ENCODE measurements at regions not wholly inside any gene's neighbourhood (a gene's known extent, or its start where the extent isn't known, plus 50 kb on each side); places are given as distances from the start of the nearest gene placed in this dataset.

DNA sequence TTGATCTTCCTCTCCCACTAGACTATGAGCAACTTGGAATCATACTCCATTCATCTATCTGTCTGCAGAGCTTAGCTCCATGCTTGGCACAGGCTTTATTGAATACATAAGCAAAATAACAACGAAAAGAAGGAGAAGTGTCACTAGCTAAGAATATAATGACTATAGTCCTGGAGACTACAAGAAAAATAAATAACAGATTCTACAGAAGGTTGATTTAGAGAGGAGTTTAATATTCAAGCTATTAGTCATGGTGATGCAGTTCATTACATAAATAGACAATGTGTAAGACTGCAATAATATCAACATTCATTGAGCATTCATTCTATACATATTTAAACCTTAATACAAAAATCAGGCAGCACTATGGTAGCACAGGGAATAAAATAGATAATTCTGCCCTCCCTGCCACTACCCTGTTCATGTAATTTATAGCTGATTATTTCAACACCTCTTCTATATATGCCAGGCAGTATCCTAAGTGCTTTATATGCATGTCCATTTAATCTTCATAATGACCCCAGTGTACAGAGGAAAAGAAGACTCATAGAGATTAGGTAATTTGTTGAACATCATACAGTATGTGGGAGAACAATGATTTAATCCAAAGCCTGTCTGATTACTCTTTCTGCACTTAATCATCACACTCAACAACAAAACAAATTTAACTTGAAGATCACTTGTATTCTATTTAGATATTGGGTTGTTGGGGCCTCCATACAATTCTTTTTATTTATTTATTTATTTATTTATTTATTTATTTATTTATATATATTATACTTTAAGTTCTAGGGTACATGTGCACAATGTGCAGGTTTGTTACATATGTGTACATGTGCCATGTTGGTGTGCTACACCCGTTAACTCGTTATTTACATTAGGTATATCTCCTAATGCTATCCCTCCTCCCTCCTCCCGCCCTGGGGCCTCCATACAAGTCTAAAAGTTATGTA, 165.3 kb downstream of the RNF152 start:
- no peak for DNase-seq

DNA sequence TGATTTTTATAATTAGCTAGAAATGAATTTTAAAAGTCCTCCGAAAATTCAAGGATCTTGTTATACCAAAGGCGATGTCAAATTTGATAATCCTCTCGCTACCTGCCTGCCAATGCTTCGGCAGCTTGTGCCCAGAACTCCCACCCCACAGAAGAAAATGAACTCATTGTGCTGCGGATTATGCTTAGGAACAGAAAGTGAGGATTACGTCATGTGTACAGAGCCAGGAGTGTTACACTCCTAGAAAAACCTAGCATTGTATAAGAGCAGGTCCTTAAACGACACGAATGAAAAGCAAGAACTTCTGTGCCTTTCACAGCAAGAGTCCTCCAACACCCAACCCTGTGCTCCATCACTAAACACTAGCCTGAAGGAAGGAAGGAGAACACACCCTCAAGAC, 168.3 kb downstream of the RNF152 start:
- no peak for DNase-seq

DNA sequence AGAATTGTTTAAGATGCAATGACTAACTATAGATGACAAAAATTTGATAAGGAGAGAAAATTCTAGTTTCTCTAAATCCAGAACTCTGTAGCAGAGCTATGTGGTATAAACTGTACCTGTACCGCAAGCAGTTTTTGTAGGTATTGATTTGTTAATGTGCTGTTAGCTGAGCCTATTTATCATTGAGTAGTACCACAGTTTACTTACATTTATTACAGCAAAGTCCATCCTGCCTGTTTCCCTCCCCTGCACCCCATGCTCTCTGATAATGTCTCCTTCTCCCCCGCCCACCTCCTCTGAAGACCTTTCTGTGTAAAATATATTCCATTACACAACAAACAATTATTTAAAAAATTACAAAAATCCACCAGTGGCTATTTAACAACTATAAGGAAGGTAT, 170.6 kb downstream of the RNF152 start:
- no peak for DNase-seq

DNA sequence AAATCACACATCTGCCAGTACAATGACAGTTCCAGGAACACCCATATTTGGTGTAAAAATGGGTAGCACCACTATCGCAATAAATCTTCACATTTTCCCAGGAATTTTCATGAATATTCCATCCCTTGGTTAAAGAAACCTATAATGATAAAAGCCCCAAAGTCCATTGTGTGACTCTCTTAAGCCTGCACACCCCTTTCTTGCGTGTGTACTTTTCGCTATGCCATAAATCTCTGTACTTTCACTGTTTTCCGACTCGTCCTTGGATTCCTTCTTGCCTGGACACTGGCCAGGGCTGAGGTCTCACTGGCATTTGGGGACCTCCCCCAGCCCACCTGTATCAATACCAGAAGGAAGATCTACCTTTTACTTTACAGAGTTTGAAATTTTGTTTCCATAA, 172.3 kb downstream of the RNF152 start:
- DNase-seq = no peak

DNA sequence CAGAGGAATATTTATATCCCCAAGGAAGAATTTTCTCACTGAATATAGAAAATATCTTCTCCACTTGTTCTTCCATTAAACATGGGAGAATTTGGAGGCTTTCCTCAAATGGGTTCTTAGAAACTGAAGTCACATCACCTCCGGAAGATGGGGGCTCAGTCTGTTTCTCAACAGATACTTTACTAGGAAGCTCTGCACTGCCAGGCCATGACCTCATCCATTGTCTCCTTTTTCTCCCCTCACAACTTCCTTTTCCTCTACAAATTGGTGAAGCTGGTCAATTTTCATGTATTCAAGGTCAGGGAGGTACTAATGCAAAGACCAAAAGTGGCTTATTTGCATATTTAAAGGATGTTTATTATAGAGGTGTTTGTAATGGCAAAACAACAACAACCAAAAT, 173.1 kb downstream of the RNF152 start:
- DNase-seq = no peak

DNA sequence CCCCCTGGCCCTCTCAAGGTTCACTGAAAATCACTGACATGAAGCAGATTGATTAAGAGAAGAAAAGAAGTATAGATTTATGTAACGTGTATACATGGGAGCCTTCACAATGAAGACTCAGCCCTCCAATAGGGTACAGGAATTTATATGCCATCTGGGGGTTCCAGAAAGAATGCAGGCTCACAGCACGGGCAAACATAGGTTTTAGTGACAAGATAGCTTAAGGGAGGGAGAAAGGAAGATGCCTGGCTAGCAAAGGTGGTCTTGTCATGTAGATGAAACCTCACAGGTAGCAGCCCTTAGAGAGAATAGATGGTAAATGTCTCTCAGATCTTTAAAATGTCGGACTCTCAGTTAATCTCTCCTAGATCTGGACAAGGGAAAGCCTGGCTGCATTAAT, 173.9 kb downstream of the RNF152 start:
- DNase-seq = no peak

DNA sequence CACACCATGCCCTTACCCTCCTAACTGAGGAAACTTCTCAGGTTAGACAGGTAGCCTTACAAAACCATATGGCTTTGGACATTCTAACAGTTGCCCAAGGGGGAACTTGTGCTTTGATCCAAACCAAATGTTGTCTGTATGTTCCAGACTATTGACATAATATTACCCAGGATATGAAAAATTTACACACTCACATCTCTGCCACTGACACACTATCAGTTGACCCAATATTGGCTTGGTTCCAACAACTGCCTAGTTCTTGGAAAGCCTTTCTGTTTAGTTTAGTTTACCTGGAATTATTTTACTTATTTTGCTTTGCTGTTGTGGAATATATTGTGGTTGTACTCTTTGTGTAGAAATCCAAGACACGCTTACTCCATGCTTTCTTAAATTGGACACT, 178.4 kb downstream of the RNF152 start:
- DNase-seq = no peak

DNA sequence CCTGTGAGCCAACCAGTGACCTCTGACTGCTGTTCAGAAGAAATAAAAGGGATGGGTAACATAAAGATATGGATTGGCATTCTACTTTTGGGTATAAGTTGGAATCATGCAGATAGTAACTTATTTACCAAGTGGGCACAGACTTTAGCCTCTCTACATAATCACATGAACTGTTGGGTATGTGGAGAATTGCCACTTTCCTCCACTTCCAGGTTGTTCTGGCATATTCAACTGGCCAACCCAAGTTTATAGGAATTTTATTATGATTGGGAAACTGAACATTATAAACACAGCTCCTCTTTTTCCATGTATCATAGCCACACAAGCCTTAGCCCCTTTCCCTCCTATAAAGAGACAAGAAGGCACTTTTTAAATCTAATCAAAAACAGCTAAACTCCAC, 179.3 kb downstream of the RNF152 start:
- no peak for DNase-seq

DNA sequence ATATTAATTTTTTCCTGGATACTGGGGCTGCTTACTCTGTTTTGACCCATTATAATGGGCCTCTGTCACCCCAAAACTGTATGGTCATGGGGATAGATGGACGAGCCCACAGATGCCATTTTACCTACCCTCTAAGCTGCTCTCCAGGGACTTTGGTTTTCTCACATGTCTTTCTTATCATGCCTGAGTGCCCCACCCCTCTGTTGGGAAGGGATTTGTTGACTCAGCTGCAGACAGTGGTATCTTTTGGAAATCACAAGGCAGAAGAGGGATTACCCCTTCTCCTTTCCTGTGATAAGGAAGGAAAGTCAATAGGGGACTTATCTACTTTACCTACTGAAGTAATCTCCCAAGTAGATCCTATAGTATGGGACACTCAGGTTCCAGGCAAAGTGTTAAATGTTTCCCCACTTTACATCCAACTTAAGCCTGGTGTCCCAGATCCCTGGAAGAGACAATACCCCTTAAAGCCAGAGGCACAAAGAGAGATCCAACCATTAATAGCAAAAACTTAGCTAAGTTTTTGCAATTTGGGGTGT, 182.7 kb downstream of the RNF152 start:
- no peak for DNase-seq

DNA sequence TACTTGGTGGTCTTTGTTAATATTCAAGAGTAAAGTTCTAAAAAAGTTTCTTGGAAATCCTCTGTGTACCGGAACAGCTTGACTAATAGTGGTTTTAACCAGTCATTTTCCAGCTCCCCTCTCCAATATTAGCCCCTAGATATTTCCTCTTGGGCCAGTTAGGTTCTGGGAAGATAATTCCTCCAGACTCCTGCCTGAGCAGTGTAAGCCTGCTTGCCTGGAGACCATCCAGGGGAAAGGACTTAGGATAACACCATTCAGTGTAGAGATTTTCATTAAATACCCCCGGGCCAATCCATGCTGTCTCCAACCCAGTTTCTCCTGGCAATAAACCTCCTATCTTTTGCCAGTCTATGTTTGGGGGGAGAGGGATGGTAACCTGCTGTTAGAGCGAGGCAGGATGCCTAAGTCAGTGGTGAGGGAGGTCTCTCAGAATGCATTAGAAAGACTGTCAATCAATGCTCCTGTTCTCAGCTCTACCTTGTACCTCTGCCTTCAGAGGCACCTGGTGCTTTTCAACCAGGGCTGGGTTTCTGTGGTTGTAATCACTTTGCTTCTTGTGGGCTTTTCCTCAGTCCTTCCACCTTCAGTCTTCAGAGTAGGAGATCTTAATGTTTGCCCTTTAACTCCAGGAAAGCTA, 186.4 kb downstream of the RNF152 start:
- DNase-seq = no peak

DNA sequence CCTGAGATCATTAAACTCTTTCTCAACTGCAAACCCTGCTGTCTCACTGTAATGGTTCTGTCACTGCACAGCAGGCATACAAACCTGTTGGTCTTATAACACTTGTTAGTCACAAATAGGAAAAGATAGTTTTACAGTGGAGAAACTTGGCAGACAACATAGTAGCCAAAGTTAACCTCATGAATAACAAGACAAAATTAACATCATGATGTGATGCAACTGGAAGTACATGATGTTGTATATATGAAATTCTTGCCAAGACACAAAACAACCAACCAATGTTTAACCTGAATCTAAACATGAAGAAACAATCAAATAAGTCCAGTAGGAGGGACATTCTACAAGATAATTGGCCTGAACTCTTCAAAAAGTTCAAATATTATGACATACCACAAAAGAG, 189.3 kb downstream of the RNF152 start:
- DNase-seq = no peak

DNA sequence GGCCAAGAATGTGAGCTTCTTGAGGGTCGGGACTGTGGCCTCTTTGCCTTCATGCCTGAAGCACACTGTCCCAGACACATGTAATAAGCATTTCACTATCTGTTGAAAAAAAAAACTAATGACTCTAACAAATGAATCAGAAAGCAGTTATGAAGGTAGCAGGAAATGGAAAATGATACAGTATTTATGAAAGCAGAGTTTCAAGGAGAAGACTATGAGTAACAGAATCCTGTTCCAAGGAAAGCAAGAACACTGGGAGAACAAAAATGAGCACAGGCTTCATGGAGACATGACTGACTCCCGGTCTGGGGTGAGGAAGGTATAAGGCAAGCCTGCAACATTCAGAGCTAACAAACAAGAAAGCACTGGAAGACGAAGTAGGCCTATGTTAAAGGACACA, 190.8 kb downstream of the RNF152 start:
- DNase-seq = no peak

DNA sequence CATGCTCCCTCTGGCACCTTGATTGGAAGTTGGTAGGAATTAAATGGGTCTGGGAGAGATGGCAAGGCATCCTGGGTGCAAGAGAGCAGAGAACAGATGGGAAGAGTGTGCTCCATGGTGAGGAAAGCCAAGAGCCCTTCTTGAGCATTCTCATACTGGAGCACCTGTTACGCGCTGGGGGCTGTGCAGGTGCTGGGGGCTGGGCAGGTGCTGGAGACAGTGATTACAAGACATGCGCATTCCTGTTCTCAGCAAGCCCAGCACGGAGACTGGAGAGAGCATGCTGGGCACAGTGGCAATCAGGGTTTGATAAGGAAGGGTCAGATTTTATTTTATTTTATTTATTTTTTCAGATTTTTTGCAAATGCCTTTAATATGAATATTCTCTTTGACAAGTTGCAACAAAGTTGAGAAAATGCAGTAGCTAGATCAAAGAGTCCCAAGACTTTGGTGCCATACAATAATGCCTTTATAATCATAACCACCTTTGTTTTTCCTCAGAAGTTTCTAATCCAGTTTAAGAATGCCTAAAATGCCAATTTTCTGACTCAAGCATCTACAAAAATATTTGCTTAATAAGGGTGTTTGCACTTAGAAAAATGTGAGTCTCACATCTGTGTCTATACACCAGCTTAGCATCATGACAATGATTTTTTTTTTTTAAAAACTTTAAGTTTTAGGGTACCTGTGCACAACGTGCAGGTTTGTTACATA, 193.3 kb downstream of the RNF152 start:
- no peak for DNase-seq

DNA sequence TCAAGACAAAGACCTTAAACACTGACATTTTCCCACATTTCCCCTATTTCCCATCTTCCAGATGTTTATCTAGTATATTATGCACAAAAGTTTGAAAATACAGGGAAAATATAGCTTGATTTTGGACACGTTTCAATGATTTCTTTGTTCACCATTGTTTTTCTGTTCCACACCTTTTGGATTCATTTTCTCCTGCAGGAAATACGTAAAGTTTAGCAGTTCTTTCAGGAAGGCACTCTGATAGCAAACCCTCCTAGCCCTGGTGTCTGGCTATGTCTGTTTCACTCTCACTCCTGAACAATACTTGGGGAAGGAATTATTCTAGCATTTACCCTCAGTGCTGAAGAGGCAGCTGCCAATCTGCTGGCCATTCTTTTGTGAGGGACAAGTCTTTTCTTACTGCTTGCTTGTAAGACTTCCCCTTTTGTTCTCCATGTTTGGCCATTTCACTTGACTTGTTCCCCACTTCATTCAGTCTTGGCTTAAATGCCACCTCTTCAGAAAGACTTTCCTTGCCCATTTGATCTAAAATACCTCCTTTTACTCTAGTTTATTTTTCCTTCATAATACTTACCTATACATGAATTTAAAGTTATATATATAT, 195.4 kb downstream of the RNF152 start:
- DNase-seq = no peak

DNA sequence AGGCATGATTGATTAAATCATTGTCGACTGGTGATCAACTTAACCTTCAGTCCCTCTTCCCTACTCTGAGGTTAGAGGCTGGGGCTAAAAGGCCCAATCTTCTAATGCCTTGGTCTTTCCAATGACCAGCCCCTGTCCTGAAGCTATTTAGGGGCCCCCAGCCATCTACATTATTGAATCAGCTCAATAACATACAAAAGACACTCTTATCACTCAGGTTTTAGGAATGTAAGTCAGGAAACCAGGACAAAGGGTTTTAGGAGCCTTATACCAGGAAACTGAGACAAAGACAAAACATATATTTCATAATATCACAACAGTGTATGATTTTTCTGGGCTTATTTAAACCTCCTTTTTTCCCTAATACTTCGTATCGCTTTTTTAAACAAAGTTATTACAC, 198.6 kb downstream of the RNF152 start:
- DNase-seq = no peak

DNA sequence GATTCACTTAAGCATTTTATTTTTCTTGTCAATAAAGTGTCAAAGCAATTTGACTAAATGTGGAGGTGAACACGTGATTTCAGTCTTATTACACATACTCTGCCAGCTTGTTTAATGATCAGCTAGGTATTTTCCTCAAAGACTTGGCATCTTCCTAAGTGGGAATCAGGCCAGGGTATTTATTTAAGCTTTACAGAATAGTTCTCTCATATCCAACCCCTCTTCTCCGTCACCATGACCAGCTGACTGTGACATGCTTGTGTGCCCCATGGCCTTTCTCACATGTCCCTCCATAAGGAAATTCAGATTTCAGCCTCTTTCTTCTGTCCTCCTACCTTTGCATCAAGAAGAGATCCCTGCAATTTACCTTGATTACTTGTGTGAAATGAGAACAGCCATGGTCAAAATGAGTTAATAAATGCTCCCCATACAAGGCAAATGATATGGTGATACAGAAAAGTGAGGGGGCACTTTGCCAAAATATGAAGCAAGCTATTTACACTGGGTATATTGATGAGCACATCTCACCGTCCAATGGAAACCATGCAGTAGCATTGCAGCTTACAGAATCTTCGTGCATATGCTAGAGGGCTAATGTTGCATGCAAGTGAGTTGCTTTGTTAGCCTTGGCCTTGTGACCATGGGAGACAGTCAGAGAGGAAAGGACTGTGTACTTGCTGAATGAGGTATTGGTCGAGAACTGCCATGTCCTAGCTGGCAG, 202.2 kb downstream of the RNF152 start:
- DNase-seq = no peak

DNA sequence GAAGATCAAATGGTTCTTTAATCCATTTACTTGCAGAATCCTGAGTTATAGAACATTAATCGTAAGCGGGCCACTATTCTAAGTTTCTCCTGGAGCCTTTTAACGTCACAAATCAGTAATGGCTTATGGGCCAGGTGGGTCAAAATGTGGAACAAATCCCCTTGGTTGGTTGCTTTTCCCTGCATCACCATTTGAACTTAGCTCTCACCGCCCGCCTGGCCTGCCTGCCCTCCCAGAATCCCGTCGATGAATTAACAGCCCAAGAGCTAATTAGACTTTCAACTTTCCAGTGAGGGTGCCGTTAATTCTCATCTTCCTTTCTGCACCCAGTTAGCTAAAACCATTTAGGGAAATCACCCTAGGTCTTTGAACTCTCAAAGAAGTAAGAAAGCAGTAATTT, 205.5 kb downstream of the RNF152 start:
- DNase-seq = no peak

DNA sequence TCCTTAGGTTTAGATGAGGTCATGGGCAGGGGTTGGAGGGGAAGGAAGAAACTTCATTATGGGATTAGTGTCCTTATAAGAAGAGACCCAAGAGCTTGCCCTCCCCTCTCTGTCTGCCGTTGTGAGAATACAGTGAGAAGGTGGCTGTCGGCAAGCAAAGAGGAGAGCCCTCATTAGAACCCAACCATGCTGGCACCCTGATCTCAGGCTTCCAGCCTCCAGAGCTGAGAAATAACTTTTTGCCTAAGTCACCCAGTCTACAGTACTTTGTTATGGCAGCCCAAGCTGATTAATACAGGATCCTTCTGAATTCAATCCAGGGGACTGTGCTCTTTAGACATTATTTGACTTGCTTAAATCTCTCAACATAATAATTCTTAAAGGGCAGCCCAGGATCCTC, 209.0 kb downstream of the RNF152 start:
- DNase-seq = no peak

DNA sequence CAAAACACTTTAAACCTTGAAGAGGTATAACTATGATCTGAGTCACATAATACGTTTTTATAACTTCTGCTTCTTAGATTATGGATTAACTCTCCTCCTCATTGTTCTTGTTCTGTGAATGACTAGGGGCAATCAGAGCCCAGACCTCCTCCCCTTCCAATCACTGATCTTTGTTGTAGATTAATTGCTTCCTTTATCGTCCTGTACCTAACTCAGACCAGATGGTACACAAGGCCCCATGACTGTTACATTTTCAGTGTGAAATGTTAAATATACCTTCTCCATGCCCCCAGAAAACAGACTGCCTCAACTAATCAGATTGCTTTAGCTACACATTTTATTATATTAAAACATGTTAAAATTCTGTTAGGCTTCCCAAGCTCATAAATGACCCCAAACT, 211.7 kb downstream of the RNF152 start:
- no peak for DNase-seq

DNA sequence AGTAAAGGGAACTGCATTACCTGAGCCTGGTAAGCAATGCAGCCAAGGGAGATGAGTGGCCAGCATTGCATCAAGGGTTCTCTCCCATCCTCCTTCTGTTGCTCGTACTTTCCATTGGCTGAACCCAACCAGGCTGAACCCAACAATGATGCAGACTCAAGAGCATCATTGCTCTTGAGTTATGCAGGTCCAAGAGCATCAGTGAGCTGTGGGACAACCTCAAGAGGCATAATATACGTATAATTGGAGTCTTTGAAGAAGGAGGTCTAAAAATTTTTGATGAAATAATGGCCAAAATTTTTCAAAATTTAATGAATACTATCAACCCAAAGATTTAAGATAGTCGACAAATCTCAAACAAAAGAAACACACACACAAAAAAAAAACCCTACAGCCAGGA, 213.0 kb downstream of the RNF152 start:
- DNase-seq = no peak

DNA sequence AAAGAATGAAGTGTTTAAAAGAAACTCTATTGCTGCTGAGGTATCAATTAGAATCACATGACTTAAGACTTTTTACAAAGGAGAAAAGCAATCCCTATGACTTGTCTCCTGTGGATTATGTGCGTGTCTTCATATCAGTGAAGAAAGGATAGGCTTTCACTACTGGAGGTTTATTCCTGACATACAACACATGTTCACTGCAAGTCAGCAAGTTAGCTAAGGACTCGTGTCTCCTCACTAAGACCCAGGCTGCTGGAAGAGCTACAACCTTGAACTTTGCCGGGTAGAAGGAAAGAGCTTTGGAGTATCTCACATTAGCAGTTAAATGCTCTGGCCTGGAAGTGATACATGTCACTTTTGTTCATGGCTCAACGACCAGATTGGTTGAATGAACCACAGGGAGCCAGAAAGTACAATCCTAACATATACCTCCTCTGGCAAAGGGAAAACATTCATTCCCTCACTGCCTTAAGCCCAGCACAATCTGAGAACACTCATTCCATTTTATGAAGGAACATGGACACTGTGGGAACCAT, 215.3 kb downstream of the RNF152 start:
- DNase-seq = no peak

DNA sequence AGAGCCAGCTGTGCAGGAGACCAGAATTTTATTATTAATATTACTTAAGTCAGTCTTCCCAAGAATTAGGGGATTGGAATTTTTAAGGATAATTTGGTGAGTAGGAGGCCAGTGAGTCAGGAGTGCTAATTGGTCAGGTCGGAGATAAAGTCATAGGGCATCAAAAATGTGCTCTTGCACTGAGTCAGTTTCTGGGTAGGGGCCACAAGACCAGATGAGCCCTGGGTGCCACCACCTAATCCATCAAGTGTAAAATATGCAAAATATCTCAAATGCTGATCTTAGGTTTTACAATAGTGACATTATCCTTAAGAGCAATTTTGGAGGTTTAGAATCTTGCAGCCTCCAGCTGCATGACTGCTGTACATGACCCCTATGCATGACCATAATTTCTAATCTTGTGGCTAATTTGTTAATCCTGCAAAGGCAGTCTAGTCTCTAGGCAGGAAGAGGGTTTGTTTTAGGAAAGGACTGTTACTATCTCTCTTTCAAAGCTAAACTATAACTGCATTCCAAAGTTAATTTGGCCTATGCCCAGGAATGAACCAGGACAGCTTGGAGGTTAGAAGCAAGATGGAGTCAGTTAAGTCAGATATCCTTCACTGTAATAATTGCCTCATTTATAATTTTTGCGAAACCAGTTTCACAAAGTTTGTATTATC, 215.9 kb downstream of the RNF152 start:
- no peak for DNase-seq

All from hippocampal formation (tissue), 2 donors.